C4-2B (cell line): ENCODE measurements at regions not wholly inside any gene's neighbourhood (a gene's known extent, or its start where the extent isn't known, plus 50 kb on each side); places are given as distances from the start of the nearest gene placed in this dataset.

ENCODE experiments used
- ZFX ChIP-seq: fragments of 450-650 bp; IDR thresholded peaks from 2 replicates; pipeline ENCODE4 v1.6.1; 2017
- TF ChIP-seq, protein P1 (sequence below): fragments of 450-650 bp; conservative IDR thresholded peaks from 2 replicates; pipeline ENCODE4 v1.5.1; 2017; ENCODE audit warnings: mild to moderate bottlenecking

DNA sequence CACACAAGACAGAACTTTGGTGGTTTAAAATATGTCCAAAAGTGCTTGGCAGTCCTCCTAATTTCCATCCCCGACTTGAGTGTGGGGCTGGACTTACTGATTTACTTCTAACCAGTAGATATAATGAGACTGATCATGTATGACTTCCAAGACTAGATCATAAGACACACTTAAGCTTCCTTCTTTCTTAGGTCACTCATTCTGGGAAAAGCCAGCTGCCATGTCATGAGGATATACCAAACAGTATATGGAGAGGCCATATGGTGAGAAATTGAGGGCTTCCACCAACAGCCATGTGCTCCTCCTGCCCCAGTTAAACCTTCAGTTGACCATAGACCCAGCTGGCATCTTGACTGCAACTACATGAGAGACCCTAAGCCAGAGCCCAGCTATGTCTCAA lies 282.8 kb upstream of the PROK2 start:
- TF ChIP-seq, protein P1, sequence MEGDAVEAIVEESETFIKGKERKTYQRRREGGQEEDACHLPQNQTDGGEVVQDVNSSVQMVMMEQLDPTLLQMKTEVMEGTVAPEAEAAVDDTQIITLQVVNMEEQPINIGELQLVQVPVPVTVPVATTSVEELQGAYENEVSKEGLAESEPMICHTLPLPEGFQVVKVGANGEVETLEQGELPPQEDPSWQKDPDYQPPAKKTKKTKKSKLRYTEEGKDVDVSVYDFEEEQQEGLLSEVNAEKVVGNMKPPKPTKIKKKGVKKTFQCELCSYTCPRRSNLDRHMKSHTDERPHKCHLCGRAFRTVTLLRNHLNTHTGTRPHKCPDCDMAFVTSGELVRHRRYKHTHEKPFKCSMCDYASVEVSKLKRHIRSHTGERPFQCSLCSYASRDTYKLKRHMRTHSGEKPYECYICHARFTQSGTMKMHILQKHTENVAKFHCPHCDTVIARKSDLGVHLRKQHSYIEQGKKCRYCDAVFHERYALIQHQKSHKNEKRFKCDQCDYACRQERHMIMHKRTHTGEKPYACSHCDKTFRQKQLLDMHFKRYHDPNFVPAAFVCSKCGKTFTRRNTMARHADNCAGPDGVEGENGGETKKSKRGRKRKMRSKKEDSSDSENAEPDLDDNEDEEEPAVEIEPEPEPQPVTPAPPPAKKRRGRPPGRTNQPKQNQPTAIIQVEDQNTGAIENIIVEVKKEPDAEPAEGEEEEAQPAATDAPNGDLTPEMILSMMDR: no peak
- no peak for TF ChIP-seq ZFX
